ENCODE measurements at regions not wholly inside any gene's neighbourhood (a gene's known extent, or its start where the extent isn't known, plus 50 kb on each side); places are given as distances from the start of the nearest gene placed in this dataset.

DNA sequence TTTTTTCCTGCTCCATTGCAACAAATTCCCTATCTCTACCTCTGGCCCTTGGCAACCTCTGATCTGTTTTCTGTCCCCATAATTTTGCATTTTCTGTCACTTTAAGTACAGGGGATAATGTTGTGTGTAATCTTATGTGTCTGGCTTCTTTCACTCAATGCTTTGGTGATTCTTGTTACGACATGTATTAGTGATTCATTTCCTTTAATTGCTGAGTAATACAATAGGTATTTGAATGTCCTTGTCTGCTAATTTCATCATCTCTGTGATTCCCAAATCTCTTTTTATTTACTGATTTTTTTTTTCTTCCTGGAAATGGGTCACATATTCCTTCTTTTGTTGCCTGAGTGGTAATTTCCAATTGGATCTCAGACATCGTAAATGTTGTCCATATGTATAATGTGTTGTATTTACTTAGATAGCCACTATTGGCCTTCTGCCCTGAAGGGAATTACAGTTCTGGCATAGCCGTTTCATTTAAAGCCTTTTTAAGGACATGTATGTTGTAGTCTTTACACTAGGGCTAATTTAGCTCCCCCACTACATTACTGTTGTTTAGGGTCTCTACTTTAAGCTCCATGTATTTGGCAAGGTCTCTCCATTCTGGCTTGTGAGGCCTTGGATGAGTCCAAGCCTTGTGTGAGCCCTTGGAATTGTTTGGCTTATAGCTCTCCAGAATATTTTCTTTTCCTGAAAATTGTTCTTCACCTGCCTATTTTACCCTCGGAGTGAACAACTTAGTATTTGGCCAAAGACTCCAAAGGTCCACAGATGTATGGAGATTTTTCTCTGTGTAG is 683.8 kb downstream of the LRRC70 start:
- H3K27ac Mint-ChIP-seq: no peak overlapping the region
- H3K27me3 Mint-ChIP-seq: no peaks in the 10 kb centered on the region
- H3K9me3 Mint-ChIP-seq: peaks cover 10% of the 10 kb centered on the region
- H3K36me3 Mint-ChIP-seq (ENCODE audit: low read depth): no peaks in the 10 kb centered on the region
- H3K4me1 Mint-ChIP-seq (ENCODE audit: low read depth): no peaks in the 10 kb centered on the region
- H3K4me3 Mint-ChIP-seq: no peak overlapping the region

DNA sequence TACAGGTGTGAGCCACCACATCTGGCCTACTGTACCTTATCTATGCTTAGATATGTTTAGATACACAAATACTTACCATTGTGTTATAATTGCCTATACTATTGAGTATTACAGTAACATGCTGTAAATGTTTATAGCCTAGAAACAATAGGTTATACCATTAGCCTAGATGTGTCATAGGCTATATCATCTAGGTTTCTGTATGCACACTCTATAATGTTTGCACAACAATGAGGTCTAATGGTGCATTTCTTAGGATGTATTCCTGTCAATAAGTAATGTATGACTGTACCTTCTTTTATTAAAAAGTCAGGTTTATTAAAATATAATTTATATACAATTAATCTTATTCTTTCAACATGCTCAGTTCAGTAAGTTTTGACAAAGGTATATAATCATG is 683.1 kb downstream of the LRRC70 start:
- no peaks in the 10 kb centered on the region for H3K36me3 Mint-ChIP-seq (ENCODE audit: low read depth)
- no peak overlapping the region for H3K4me3 Mint-ChIP-seq
- H3K27ac Mint-ChIP-seq: no peak overlapping the region
- H3K27me3 Mint-ChIP-seq: no peaks in the 10 kb centered on the region
- no peaks in the 10 kb centered on the region for H3K4me1 Mint-ChIP-seq (ENCODE audit: low read depth)
- H3K9me3 Mint-ChIP-seq: peaks cover 10% of the 10 kb centered on the region

DNA sequence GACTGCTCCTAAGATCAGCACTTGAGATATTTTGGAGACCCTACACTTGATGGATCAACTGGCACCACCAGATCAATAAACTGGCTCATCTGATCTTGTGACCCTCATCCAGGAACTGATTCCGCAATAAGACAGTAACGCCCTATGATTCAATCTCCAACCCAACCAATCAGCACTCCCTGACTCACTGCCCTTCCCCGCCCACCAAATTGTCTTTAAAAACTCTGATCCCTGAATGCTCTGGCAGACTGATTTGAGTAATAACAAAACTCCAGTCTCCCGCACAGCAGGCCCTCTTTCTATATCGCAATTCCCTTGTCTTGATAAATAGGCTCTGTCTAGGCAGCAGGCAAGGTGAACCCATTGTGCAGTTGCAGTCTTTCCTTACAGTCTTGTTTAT is 677.0 kb downstream of the LRRC70 start:
- no peaks in the 10 kb centered on the region for H3K36me3 Mint-ChIP-seq (ENCODE audit: low read depth)
- H3K4me1 Mint-ChIP-seq (ENCODE audit: low read depth): no peaks in the 10 kb centered on the region
- H3K27me3 Mint-ChIP-seq: no peaks in the 10 kb centered on the region
- H3K4me3 Mint-ChIP-seq: no peak overlapping the region
- H3K9me3 Mint-ChIP-seq: peaks cover 1% of the 10 kb centered on the region
- no peak overlapping the region for H3K27ac Mint-ChIP-seq

DNA sequence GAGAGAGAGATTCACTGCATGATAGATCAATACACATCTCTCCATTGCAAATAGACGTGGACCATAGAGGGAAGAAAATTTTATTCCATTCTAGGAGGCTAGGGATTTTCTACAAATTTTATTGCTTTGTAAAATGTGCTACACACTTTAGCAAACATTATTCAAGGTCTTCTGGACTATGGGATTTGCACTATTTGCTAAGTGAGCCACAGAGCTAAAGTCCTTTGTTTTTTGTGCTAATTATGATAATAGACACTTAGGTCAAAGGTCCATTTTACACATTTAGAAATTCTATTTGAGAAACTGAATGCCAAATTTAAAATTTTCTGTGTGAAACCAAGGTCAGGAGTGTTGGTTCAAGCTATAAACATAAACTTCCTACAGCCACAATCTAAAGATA is 672.3 kb downstream of the LRRC70 start:
- no peak overlapping the region for H3K27ac Mint-ChIP-seq
- no peak overlapping the region for H3K4me3 Mint-ChIP-seq
- H3K9me3 Mint-ChIP-seq: no peaks in the 10 kb centered on the region
- no peaks in the 10 kb centered on the region for H3K4me1 Mint-ChIP-seq (ENCODE audit: low read depth)
- no peaks in the 10 kb centered on the region for H3K27me3 Mint-ChIP-seq
- H3K36me3 Mint-ChIP-seq (ENCODE audit: low read depth): no peaks in the 10 kb centered on the region

DNA sequence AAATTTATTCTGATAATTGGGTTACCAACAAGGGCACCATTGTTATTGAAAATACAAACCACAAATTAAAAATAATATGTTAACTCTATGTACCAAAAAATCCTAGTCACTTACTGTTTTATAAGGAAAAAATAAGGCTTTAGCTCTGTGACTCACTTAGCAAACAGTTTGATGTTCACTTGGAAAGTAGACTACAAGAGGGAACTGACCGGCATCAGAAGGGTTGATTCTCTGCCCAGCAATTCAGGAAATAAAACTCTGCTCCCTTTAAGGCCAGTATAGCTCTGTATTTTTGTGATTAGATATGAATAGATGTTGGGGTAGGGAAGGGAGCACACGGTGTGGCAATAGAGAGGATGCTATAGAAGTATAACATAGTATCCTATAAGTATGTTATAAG is 671.3 kb downstream of the LRRC70 start:
- H3K36me3 Mint-ChIP-seq (ENCODE audit: low read depth): no peaks in the 10 kb centered on the region
- no peak overlapping the region for H3K27ac Mint-ChIP-seq
- no peaks in the 10 kb centered on the region for H3K9me3 Mint-ChIP-seq
- H3K27me3 Mint-ChIP-seq: no peaks in the 10 kb centered on the region
- no peaks in the 10 kb centered on the region for H3K4me1 Mint-ChIP-seq (ENCODE audit: low read depth)
- no peak overlapping the region for H3K4me3 Mint-ChIP-seq

DNA sequence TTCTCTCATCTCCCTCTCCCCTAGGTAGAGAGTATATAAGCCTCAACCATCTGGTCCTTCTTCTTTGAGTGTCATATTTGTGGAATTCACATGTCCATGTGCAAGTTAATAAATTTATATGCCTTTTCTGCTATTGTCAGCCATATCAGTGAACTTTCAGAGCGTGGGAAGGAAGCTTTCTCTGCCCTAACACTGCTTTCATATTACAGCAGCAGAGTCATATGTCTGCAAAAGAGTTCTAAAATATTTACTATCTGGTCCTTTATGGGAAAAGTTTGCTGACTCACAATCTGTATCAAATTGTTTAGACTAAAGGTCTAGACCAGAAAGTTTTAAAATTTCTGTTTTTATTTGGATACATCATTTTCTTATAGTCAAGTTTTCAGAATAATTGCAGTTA is 669.0 kb downstream of the LRRC70 start:
- no peaks in the 10 kb centered on the region for H3K27me3 Mint-ChIP-seq
- H3K9me3 Mint-ChIP-seq: no peaks in the 10 kb centered on the region
- no peaks in the 10 kb centered on the region for H3K4me1 Mint-ChIP-seq (ENCODE audit: low read depth)
- no peak overlapping the region for H3K4me3 Mint-ChIP-seq
- no peaks in the 10 kb centered on the region for H3K36me3 Mint-ChIP-seq (ENCODE audit: low read depth)
- no peak overlapping the region for H3K27ac Mint-ChIP-seq

DNA sequence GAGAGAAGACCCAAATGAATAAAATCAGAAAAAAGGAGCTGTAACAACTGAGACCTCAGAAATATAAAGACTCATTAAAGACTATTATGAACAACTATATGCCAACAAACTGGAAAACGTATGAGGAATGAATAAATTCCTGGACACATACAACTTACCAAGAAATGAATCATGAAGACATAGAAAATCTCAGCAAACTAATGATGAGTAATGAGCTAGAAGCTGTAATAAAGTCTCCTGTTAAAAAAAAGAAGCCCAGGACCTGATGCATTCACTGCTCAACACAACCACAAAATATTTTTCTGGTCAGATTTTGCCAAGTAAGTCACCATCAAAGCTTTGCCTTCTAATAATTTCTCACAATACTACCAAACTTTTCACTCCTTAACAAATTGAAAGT is 666.7 kb downstream of the LRRC70 start:
- H3K27ac Mint-ChIP-seq: no peak overlapping the region
- no peaks in the 10 kb centered on the region for H3K27me3 Mint-ChIP-seq
- no peaks in the 10 kb centered on the region for H3K36me3 Mint-ChIP-seq (ENCODE audit: low read depth)
- H3K9me3 Mint-ChIP-seq: no peaks in the 10 kb centered on the region
- H3K4me3 Mint-ChIP-seq: no peak overlapping the region
- no peaks in the 10 kb centered on the region for H3K4me1 Mint-ChIP-seq (ENCODE audit: low read depth)

DNA sequence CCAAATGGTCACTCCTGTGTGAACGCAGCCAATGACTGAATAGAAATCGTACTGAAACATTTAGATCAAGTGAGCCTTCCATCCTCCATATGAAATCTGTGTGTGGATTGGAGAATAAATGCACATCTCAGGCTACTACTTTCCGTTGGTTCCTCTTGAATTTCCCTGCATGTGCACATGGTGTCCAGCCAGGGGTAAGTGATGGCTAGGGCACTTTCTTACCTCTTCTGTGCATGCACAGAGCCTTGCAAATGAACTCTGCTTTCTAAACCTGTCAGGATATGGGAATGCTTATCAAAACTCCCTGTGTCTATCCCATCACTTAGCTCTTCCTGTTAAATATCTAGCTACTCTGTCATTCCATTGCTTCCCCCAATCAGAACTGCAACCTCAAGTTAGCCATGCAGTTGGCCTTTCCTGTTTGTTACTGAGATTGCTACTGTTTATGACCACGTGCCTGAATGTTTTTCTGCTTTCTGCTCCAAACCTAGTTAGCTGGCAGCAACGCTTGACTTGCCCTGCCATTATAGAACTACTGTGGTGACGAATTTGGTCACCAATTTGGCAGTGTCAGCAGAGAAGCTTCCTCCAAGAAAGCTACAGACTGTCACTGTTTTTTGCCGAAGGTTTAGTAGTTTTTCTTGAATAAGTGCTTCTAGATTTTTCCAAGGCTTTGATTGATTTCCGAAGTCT is 661.6 kb downstream of the LRRC70 start:
- Mint-ChIP-seq H3K36me3 (ENCODE audit: low read depth) (no peaks in the 10 kb centered on the region), H3K9me3 (no peaks in the 10 kb centered on the region), H3K4me3 (no peak overlapping the region), H3K4me1 (ENCODE audit: low read depth) (no peaks in the 10 kb centered on the region), H3K27me3 (no peaks in the 10 kb centered on the region), H3K27ac (no peak overlapping the region)

DNA sequence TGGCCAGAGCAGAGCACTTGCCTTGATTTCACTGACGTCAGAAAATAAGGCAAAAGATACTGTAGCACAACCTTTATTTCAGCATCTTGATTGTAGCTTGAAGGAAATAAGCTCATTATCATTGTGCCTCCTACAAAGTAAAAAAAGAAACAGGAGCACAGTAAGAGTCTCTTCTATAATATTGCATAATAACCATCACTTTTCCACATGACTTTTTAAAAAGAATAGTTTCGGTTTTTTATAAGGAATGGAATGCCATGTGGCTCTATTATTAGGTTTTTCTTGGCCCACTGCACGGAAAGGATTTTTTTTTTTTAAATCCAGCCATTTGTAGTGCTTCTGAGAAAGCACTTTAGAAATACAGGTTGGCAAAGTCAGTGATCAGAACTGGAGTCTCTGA is 655.3 kb downstream of the LRRC70 start:
- H3K4me3 Mint-ChIP-seq: no peak overlapping the region
- H3K9me3 Mint-ChIP-seq: no peaks in the 10 kb centered on the region
- H3K36me3 Mint-ChIP-seq (ENCODE audit: low read depth): no peaks in the 10 kb centered on the region
- H3K27me3 Mint-ChIP-seq: no peaks in the 10 kb centered on the region
- H3K27ac Mint-ChIP-seq: no peak overlapping the region
- no peaks in the 10 kb centered on the region for H3K4me1 Mint-ChIP-seq (ENCODE audit: low read depth)

DNA sequence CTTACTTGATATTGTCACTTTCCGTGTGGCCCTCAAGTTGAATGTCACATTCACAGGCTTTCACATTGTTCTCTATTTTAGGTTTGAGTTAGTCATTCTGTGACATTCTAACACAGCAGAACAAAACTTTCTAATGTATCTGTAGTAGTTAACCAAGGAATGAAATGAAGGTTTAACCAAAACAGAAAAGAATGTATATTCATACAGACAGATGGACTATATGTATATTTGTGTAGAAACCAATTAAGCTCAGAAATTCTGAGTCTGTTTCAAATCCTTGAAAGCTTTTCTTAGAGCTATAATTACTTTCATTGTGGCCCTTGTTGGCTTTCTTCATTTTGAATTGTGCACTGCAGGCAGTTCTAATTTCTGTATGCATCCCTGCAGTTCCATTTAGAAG is 654.7 kb downstream of the LRRC70 start:
- no peaks in the 10 kb centered on the region for H3K27me3 Mint-ChIP-seq
- no peaks in the 10 kb centered on the region for H3K4me1 Mint-ChIP-seq (ENCODE audit: low read depth)
- no peaks in the 10 kb centered on the region for H3K36me3 Mint-ChIP-seq (ENCODE audit: low read depth)
- H3K4me3 Mint-ChIP-seq: no peak overlapping the region
- no peaks in the 10 kb centered on the region for H3K9me3 Mint-ChIP-seq
- H3K27ac Mint-ChIP-seq: no peak overlapping the region

DNA sequence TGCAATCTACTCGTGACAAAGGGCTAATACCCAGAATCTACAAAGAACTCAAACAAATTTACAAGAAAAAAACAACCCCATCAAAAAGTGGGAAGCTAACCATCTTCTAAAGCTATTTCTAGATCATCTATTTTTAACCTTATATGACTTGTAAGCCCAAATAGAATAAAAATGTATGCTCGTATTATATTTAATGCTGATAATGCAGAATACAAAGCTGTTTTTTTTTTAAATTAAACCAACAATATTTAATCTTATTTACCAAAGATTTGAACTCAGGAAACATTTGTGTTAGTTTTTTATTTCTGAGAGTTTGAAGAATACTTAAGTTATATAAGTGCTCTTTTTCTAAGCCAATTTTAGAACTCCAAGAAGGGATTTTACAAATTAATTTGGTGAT is 652.1 kb downstream of the LRRC70 start:
- no peak overlapping the region for H3K27ac Mint-ChIP-seq
- H3K9me3 Mint-ChIP-seq: no peaks in the 10 kb centered on the region
- no peaks in the 10 kb centered on the region for H3K27me3 Mint-ChIP-seq
- no peak overlapping the region for H3K4me3 Mint-ChIP-seq
- H3K36me3 Mint-ChIP-seq (ENCODE audit: low read depth): no peaks in the 10 kb centered on the region
- H3K4me1 Mint-ChIP-seq (ENCODE audit: low read depth): no peaks in the 10 kb centered on the region

DNA sequence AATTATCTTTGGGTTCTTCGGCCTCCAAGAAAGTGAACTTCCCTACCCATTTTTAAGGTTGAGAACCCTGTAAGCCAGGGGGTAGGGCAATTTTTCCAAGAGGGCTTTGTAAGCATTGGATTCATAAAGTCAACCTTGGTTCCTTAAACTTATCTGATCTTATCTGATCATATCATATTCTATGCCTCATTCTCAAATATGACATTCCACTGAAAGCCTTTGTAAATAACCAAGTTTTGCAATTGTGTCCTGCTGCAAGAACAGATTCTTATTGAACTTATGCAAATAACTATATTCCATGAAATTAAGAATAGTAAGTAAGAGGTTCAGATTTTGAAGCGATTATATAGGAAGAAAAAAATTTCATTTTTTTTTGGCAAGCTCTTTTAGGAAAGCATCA is 649.5 kb downstream of the LRRC70 start:
- no peak overlapping the region for H3K27ac Mint-ChIP-seq
- H3K9me3 Mint-ChIP-seq: no peaks in the 10 kb centered on the region
- H3K4me3 Mint-ChIP-seq: no peak overlapping the region
- H3K27me3 Mint-ChIP-seq: no peaks in the 10 kb centered on the region
- H3K4me1 Mint-ChIP-seq (ENCODE audit: low read depth): no peaks in the 10 kb centered on the region
- H3K36me3 Mint-ChIP-seq (ENCODE audit: low read depth): no peaks in the 10 kb centered on the region

DNA sequence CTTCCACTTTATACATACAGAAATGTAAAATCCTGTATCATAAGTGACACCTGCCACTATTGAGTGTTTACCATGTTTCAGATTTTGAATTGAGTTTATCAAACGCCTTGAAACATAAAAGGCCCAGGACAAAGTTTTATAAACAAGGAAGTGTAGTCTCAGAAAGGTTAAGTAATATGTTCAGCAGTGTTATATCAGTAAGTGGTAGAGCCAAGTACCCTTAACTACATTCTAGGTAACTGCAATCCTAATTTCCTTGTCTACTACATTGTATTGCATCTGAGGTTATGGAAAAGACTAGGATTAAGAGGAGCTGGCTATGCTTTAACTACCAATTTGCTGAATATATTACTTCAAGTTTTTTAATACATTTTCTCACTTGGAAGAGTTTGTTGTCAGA is 641.6 kb downstream of the LRRC70 start:
- Mint-ChIP-seq H3K4me3 (no peak overlapping the region), H3K9me3 (peaks cover under 1% of the 10 kb centered on the region)

DNA sequence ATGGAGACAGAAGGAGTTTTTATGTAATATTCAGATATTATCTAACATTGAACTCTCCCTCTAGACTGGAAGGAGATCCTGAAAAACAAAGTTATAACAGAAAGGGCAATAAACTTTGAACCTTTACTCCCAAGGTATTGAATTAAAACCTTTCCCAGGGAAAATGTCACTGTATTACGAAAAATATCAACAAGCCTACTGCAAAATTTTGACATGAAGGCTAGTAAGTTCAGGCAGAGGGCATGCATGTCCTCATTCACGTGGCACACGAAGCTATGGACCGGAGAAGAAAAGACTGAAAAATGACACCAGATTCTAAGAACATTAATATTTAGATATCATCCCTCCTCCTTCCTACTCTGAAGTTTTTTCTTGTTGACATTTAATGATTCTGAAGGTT is 638.8 kb downstream of the LRRC70 start:
- Mint-ChIP-seq H3K27me3 (no peaks in the 10 kb centered on the region), H3K36me3 (ENCODE audit: low read depth) (no peaks in the 10 kb centered on the region), H3K27ac (no peak overlapping the region), H3K4me3 (no peak overlapping the region), H3K9me3 (peaks cover 4% of the 10 kb centered on the region), H3K4me1 (ENCODE audit: low read depth) (no peaks in the 10 kb centered on the region)

More for the DNA sequence above, 641.6 kb downstream of the LRRC70 start:
- Mint-ChIP-seq H3K27me3 (no peaks in the 10 kb centered on the region), H3K27ac (no peak overlapping the region), H3K4me1 (ENCODE audit: low read depth) (no peaks in the 10 kb centered on the region), H3K36me3 (ENCODE audit: low read depth) (no peaks in the 10 kb centered on the region)

DNA sequence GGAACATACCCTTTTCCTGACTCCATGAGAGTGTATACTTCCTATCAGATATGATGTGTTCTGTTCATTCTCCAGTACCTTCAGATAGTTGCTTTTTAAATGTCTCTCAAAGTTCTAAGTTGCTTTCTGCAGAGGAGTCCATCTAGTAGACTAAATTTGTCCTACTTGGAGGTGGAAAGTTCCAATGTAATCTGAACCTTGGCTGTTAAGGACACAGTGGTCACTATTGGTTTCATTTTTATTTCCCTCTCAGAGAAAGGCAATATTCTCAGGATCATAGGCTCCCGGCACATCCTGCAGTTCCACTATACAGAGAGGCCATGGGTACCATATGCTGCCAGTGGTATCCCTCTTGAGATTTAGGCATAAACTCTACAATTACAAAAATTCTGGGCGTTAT is 634.6 kb downstream of the LRRC70 start:
- H3K36me3 Mint-ChIP-seq (ENCODE audit: low read depth): no peaks in the 10 kb centered on the region
- H3K4me1 Mint-ChIP-seq (ENCODE audit: low read depth): no peaks in the 10 kb centered on the region
- no peaks in the 10 kb centered on the region for H3K27me3 Mint-ChIP-seq
- H3K27ac Mint-ChIP-seq: no peak overlapping the region
- H3K9me3 Mint-ChIP-seq: peaks cover 4% of the 10 kb centered on the region
- H3K4me3 Mint-ChIP-seq: no peak overlapping the region
